Body of pancreas (tissue), 4 donors: ENCODE measurements at regions not wholly inside any gene's neighbourhood (a gene's known extent, or its start where the extent isn't known, plus 50 kb on each side); places are given as distances from the start of the nearest gene placed in this dataset.

Source experiments
- ATAC-seq: fragments of 150-250 bp; one replicate; pipeline ENCODE4 v1.9.1; 2016
- DNase-seq, 4 donors: peaks; one replicate each; pipeline ENCODE4 v3.0.0-alpha.2; 2019
- H3K27ac ChIP-seq, 4 donors: fragments of 200-600 bp; sonication (generic); 1 replicate in 3 of 4; 2 replicates in 1 of 4; pipeline versions ENCODE4 v1.5.1 to v1.6.1; 2016 to 2019; ENCODE audit warnings: mild to moderate bottlenecking in 1 of 4, mixed read lengths in 1 of 4, moderate library complexity in 1 of 4
- H3K27me3 ChIP-seq, 2 donors: fragments of 200-600 bp; sonication (generic); one replicate each; pipeline ENCODE4 v1.6.0; 2016; ENCODE audit warnings: mild to moderate bottlenecking in 1 of 2
- H3K36me3 ChIP-seq, 2 donors: fragments of 200-600 bp; sonication (generic); replicated peaks in 1 of 2; 2 replicates each; pipeline ENCODE4 v1.5.1; 2016; ENCODE audit warnings: low read depth in 2 of 2; ENCODE audit not compliant: insufficient read depth in 1 of 2
- H3K4me1 ChIP-seq: fragments of 200-600 bp; sonication (generic); one replicate; pipeline ENCODE4 v1.6.0; 2016
- H3K4me3 ChIP-seq, 2 donors: fragments of 200-600 bp; sonication (generic); 1 replicate in 1 of 2; 2 replicates in 1 of 2; pipeline ENCODE4 v1.5.1; 2016 to 2019
- H3K9me3 ChIP-seq, 3 donors: fragments of 200-600 bp; sonication (generic); 1 replicate in 2 of 3; 2 replicates in 1 of 3; pipeline ENCODE4 v1.5.1; 2016
- POLR2A ChIP-seq, 3 donors: fragments of 450-650 bp; IDR thresholded peaks; one replicate each; pipeline ENCODE4 v1.6.1; 2016; ENCODE audit warnings: antibody characterized with exemption in 3 of 3, mild to moderate bottlenecking in 2 of 3
- WGBS, 2 donors: methylation state at CpG; one replicate each; pipeline ENCODE4 v1.1.5; 2017; 5-methylcytosine and 5-hydroxymethylcytosine counted together
- intact Hi-C: fragments of 100-400 bp; cut with DNase I; formaldehyde crosslinking; loops from one replicate; pipeline ENCODE4 v1.15.1; 2023
- TF ChIP-seq, protein P1 (sequence below), 7 experiments: fragments of 450-650 bp in 4 of 7; fragments of 200-600 bp in 3 of 7; sonication (generic) in 3 of 7; IDR thresholded peaks; one replicate each; pipeline ENCODE4 v1.5.1; 2016 to 2019; ENCODE audit warnings: antibody characterized with exemption in 7 of 7

DNA sequence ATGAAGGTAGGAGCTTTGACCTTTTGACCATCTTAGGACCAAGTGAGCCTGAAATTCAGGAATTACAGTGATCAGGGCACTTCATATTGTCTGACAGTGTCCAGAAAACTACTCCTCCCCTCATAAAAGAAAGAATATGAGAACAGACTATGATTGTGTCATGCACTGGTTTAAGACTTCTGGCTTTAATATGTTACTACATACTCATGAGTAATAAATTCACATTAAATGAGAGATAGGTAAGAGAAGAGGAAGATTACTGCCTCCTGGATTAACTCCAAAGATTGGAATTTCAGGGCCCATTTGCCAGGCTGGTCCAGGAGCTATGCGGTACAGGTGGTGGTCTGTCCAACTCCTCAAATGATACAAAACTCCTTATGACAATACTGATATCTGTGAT is 213.5 kb upstream of the ADRA1B start:
- ATAC-seq (no peak), DNase-seq (no peak)
- H3K9me3 ChIP-seq = no peaks in the 10 kb centered on the region
- H3K27me3 ChIP-seq = no peaks in the 10 kb centered on the region
- TF ChIP-seq, protein P1, sequence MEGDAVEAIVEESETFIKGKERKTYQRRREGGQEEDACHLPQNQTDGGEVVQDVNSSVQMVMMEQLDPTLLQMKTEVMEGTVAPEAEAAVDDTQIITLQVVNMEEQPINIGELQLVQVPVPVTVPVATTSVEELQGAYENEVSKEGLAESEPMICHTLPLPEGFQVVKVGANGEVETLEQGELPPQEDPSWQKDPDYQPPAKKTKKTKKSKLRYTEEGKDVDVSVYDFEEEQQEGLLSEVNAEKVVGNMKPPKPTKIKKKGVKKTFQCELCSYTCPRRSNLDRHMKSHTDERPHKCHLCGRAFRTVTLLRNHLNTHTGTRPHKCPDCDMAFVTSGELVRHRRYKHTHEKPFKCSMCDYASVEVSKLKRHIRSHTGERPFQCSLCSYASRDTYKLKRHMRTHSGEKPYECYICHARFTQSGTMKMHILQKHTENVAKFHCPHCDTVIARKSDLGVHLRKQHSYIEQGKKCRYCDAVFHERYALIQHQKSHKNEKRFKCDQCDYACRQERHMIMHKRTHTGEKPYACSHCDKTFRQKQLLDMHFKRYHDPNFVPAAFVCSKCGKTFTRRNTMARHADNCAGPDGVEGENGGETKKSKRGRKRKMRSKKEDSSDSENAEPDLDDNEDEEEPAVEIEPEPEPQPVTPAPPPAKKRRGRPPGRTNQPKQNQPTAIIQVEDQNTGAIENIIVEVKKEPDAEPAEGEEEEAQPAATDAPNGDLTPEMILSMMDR (IDR thresholded peaks at IDR 0.05) = no peak
- no peak for TF ChIP-seq POLR2A (IDR thresholded peaks at IDR 0.05)
- no peak overlapping the region for H3K4me3 ChIP-seq
- H3K36me3 ChIP-seq = no peaks in the 10 kb centered on the region
- 84 to 86% methylated on average over 1 of the region's 1 CpG for WGBS, 2 donors
- intact Hi-C loops = no loop called here
- H3K27ac ChIP-seq = no peak overlapping the region
- no peaks in the 10 kb centered on the region for H3K4me1 ChIP-seq

DNA sequence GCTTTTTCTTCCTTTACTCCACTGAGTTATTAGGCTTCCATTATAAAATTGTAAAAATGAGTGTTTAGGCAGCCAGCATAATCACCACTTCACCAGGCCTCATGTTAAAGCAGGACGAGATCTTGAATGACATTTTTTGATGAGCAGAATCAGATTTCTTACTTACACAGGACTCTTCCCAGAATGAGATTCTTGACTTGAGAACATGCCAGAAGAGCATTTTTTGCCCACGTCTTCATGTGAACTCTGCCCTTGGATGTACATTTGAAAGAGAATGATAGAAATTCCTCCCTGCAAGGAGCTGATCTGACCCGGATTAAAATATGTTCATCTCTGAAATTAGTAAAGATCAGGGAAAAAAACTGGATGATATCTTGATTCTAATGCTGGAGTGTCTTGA is 212.1 kb upstream of the ADRA1B start:
- Histone ChIP-seq H3K4me3 (no peak overlapping the region), H3K9me3 (no peaks in the 10 kb centered on the region), H3K4me1 (no peaks in the 10 kb centered on the region), H3K27me3 (no peaks in the 10 kb centered on the region), H3K27ac (no peak overlapping the region), H3K36me3 (no peaks in the 10 kb centered on the region)
- 37 to 51% methylated on average over 3 of the region's 3 CpGs for WGBS, 2 donors
- intact Hi-C loops = no loop called here
- no peak for ATAC-seq
- DNase-seq = no peak
- no peak for TF ChIP-seq POLR2A (IDR thresholded peaks at IDR 0.05)
- TF ChIP-seq, protein P1 (IDR thresholded peaks at IDR 0.05) = no peak

DNA sequence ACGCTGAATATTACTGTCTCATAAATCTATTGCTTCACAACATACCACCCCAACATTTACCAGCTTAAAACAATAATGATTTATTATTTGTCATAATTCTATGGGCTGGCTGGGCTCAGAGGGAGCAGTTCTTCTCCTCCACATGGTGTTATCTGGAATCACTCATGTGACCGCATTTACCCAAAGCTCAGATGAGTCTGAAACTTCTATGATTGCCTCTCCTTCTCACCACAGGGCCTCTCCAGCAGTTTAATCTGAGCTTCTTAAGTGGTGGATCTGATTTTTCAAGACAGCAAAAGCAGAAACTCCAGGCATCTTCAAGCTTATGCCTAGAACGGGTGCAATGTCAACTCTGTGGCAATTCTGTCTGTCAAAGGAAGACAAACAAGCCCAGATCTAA is 210.3 kb upstream of the ADRA1B start:
- H3K27ac ChIP-seq = no peak overlapping the region
- no peaks in the 10 kb centered on the region for H3K4me1 ChIP-seq
- H3K36me3 ChIP-seq = no peaks in the 10 kb centered on the region
- DNase-seq (no peak), ATAC-seq (no peak)
- TF ChIP-seq, protein P1 (IDR thresholded peaks at IDR 0.05) = no peak
- no peak for TF ChIP-seq POLR2A (IDR thresholded peaks at IDR 0.05)
- no peaks in the 10 kb centered on the region for H3K27me3 ChIP-seq
- H3K9me3 ChIP-seq = no peaks in the 10 kb centered on the region
- H3K4me3 ChIP-seq = no peak overlapping the region
- intact Hi-C loops = no loop called here
- 75 to 77% methylated on average over 3 of the region's 3 CpGs for WGBS, 2 donors

DNA sequence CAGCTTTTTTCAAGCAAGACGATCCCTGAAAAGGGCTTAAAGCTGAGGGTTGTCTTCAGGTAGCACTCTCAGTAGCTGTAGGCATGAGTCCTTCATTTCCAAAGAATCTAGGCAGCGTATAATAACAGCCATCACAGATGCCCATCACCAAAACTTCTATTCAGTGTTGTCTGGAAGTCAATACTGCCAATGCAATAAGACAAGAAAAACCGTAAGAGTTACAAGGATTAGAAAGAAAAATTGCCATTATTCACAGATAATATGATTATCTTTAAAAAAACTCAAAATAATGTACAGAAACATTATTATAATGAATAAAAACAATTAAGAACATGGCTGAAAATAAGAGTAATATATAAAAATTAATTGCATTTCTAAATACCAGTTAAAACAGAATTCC is 208.2 kb upstream of the ADRA1B start:
- H3K4me1 ChIP-seq = no peaks in the 10 kb centered on the region
- H3K27ac ChIP-seq = no peak overlapping the region
- intact Hi-C loops = no loop called here
- no peaks in the 10 kb centered on the region for H3K36me3 ChIP-seq
- ATAC-seq (no peak), DNase-seq (no peak)
- H3K27me3 ChIP-seq = no peaks in the 10 kb centered on the region
- WGBS, 2 donors = 72 to 90% methylated on average over 3 of the region's 3 CpGs
- H3K9me3 ChIP-seq = no peaks in the 10 kb centered on the region
- H3K4me3 ChIP-seq = no peak overlapping the region
- no peak for TF ChIP-seq POLR2A (IDR thresholded peaks at IDR 0.05)
- TF ChIP-seq, protein P1 (IDR thresholded peaks at IDR 0.05) = no peak

DNA sequence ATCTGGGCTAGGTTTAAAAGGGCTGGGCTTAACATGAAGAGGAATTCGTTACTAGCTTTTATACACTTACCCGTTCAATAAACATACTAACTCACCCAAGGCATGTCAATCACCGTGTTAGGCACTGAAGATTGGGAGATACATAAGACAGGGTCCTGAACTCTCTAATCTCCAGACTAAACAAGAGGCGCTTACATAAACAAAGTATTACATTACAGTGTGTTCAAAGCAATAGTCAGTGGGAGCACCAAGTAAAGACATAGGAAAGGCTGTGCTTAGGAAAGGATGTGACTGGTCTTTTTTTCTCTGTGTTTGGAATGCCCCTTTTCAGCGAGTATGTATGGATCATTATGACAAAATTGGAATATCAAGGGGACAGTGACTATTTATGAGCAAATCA is 203.6 kb upstream of the ADRA1B start:
- intact Hi-C loops = no loop called here
- ATAC-seq = no peak
- 7 to 22% methylated on average over 5 of the region's 5 CpGs for WGBS, 2 donors

More for the DNA sequence above, 203.6 kb upstream of the ADRA1B start:
- no peak for DNase-seq
- TF ChIP-seq, protein P1 (IDR thresholded peaks at IDR 0.05) = no peak
- TF ChIP-seq POLR2A (IDR thresholded peaks at IDR 0.05) = no peak
- Histone ChIP-seq H3K4me3 (no peak overlapping the region), H3K36me3 (no peaks in the 10 kb centered on the region), H3K4me1 (no peaks in the 10 kb centered on the region), H3K27ac (no peak overlapping the region), H3K9me3 (no peaks in the 10 kb centered on the region), H3K27me3 (no peaks in the 10 kb centered on the region)
